Thymus (tissue), 11 donors: ENCODE measurements at regions not wholly inside any gene's neighbourhood (a gene's known extent, or its start where the extent isn't known, plus 50 kb on each side); places are given as distances from the start of the nearest gene placed in this dataset.

Source experiments
- DNase-seq, 9 donors: peaks; one replicate each; pipeline ENCODE4 v3.0.0-alpha.2; 2013; ENCODE audit warnings: low spot score in 9 of 9, low read depth in 6 of 9, missing footprints in 1 of 9
- H3K27ac ChIP-seq, 2 donors: one replicate each; pipeline ENCODE4 v1.5.1; 2013; ENCODE audit warnings: control low read depth in 1 of 2, low read depth in 1 of 2, low read length in 1 of 2, mild to moderate bottlenecking in 1 of 2, moderate library complexity in 1 of 2
- H3K27me3 ChIP-seq, 2 donors: one replicate each; pipeline ENCODE4 v1.5.1; 2013; ENCODE audit warnings: low read length in 1 of 2; ENCODE audit not compliant: control insufficient read depth in 2 of 2, insufficient read depth in 1 of 2
- H3K36me3 ChIP-seq, 2 donors: one replicate each; pipeline ENCODE4 v1.5.1; 2013; ENCODE audit warnings: low read length in 1 of 2, mild to moderate bottlenecking in 1 of 2, moderate library complexity in 1 of 2; ENCODE audit not compliant: control insufficient read depth in 2 of 2, insufficient read depth in 2 of 2
- H3K4me1 ChIP-seq, 2 donors: one replicate each; pipeline ENCODE4 v1.5.1; 2013; ENCODE audit warnings: low read length in 2 of 2; ENCODE audit not compliant: control insufficient read depth in 2 of 2, insufficient read depth in 2 of 2
- H3K4me3 ChIP-seq, 2 donors: one replicate each; pipeline ENCODE4 v1.5.1; 2013; ENCODE audit warnings: low read length in 2 of 2, control low read depth in 1 of 2, mild to moderate bottlenecking in 1 of 2
- H3K9me3 ChIP-seq, 2 donors: one replicate each; pipeline ENCODE4 v1.5.1; 2013; ENCODE audit warnings: low read length in 1 of 2, mild to moderate bottlenecking in 1 of 2; ENCODE audit not compliant: control insufficient read depth in 2 of 2, insufficient read depth in 1 of 2
- WGBS: extraction: QIAGEN DNeasy Blood & Tissue Kit; methylation state at CpG from one replicate; pipeline ENCODE4 v1.1.7; 2013; 5-methylcytosine and 5-hydroxymethylcytosine counted together
- donor health status: healthy.

GRCh38 chr16:82404586-82405315 is 222.0 kb upstream of the CDH13 start:
- no peaks in the 10 kb centered on the region for H3K4me1 ChIP-seq
- WGBS: 83% methylated on average over 3 of the region's 3 CpGs
- no peak overlapping the region for H3K4me3 ChIP-seq
- no peaks in the 10 kb centered on the region for H3K9me3 ChIP-seq
- no peak for DNase-seq
- no peaks in the 10 kb centered on the region for H3K27me3 ChIP-seq
- no peaks in the 10 kb centered on the region for H3K36me3 ChIP-seq
- no peak overlapping the region for H3K27ac ChIP-seq

DNA sequence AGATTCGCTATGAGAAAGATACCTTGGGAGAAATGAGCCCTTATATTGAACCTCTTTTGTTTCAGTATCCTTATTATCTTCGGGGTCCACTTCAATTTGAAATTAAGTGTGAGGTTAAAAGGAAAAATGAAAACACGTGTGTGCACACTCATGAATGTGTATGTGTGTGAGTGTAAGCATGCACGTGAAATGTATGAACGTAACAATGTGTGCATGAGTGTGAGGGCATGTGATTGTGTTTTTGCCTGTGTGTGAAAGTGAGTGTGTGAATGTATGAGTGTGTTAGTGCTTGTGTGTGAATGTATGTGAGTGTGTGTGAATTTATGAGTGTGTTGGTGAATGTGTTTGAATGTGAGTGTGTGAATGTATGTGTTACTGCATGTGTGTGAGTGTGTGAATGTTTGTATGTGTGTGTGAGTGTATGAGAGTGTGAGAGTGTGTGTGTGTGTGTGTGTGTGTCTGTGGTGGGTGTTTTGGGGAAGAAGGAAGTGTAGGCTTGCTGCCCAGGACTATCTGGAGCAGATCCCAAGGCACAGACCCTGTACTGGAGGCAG is 224.0 kb upstream of the CDH13 start:
- WGBS: 95% methylated on average over 5 of the region's 5 CpGs
- H3K27me3 ChIP-seq: no peaks in the 10 kb centered on the region
- no peak overlapping the region for H3K27ac ChIP-seq
- no peaks in the 10 kb centered on the region for H3K4me1 ChIP-seq
- H3K36me3 ChIP-seq: no peaks in the 10 kb centered on the region
- H3K9me3 ChIP-seq: no peaks in the 10 kb centered on the region
- DNase-seq: no peak
- H3K4me3 ChIP-seq: no peak overlapping the region

DNA sequence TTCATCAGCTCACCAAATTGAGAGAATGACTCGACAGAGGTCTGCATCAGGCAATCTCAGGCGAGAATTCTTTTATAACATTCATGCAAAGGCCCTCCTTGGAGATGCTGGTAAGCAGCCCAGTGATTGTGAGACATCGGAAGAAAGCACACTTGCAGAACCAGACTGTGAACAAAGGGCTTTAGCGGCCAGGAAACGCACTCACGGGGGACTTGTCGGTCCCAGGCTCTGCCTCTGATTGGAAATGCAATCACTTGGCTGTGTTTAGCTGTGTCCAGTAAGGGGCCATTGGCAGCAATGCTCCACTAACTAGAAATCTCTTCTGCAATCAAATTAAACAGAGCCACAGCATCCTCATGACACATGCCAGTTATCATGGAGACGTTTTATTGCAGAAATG is 226.7 kb upstream of the CDH13 start:
- H3K4me1 ChIP-seq: no peaks in the 10 kb centered on the region
- H3K27me3 ChIP-seq: no peaks in the 10 kb centered on the region
- 34% methylated on average over 8 of the region's 8 CpGs for WGBS
- no peaks in the 10 kb centered on the region for H3K36me3 ChIP-seq
- DNase-seq: no peak
- no peaks in the 10 kb centered on the region for H3K9me3 ChIP-seq
- no peak overlapping the region for H3K27ac ChIP-seq
- H3K4me3 ChIP-seq: no peak overlapping the region

DNA sequence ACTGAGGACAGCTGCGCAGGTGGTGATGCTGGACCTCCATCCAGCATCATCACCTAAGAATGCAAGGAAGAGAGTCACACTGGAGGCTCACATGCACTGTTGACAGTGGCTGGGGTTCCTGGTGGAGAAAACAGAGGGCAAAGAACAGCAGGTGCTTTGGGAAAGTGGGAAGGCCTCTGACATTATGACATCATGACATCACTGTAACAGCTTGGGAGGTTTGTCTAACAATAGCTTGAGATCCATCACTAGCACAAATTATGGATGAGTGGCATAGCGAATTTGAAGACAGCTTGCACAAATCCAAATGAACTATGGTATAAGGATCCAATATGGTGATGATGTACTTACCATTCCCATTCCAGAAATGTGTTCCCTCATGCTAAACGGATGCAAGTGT is 226.5 kb upstream of the MPHOSPH6 start:
- 93% methylated on average over 3 of the region's 3 CpGs for WGBS
- no peaks in the 10 kb centered on the region for H3K27me3 ChIP-seq
- no peaks in the 10 kb centered on the region for H3K4me1 ChIP-seq
- H3K9me3 ChIP-seq: no peaks in the 10 kb centered on the region
- no peak overlapping the region for H3K27ac ChIP-seq
- DNase-seq: no peak
- no peaks in the 10 kb centered on the region for H3K36me3 ChIP-seq
- no peak overlapping the region for H3K4me3 ChIP-seq

DNA sequence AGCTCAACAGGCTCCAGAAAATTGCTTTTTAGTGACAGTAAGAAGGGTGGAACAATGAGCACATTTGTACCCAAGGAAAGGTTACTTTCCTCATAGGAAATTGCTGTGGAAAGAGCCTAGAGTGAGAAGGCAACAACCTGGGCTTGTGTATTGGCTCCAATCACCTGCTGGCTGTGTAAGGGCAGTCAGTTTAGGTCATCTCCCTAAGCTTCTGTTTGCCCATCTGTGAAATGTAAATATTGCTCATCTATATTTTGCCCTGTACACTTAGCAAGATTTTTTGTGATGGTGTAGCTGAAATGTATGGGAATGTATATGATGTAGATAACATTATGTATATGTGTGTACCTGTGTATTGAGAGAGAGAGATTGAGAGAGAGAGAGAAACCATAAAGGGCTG is 225.2 kb upstream of the MPHOSPH6 start:
- DNase-seq: no peak
- no peaks in the 10 kb centered on the region for H3K9me3 ChIP-seq
- H3K27me3 ChIP-seq: no peaks in the 10 kb centered on the region
- H3K4me3 ChIP-seq: no peak overlapping the region
- no peaks in the 10 kb centered on the region for H3K36me3 ChIP-seq
- H3K4me1 ChIP-seq: no peaks in the 10 kb centered on the region
- no peak overlapping the region for H3K27ac ChIP-seq

- Histone ChIP-seq H3K36me3 (no peaks in the 10 kb centered on the region), H3K27ac (no peak overlapping the region), H3K4me1 (no peaks in the 10 kb centered on the region), H3K27me3 (no peaks in the 10 kb centered on the region), H3K9me3 (no peaks in the 10 kb centered on the region), H3K4me3 (no peak overlapping the region)
- WGBS: 82% methylated on average over 3 of the region's 3 CpGs
- DNase-seq: no peak
Observed at GRCh38 chr16:82391690-82392089, 221.7 kb upstream of the MPHOSPH6 start.

- H3K27me3 ChIP-seq: no peaks in the 10 kb centered on the region
- 92% methylated on average over 7 of the region's 7 CpGs for WGBS
- H3K4me1 ChIP-seq: no peaks in the 10 kb centered on the region
- H3K27ac ChIP-seq: no peak overlapping the region
- H3K9me3 ChIP-seq: no peaks in the 10 kb centered on the region
- DNase-seq: no peak
- no peaks in the 10 kb centered on the region for H3K36me3 ChIP-seq
- H3K4me3 ChIP-seq: no peak overlapping the region
Observed at GRCh38 chr16:82389956-82390650, 220.1 kb upstream of the MPHOSPH6 start.

GRCh38 chr16:82386761-82387160 is 216.7 kb upstream of the MPHOSPH6 start:
- DNase-seq: no peak
- Histone ChIP-seq H3K9me3 (no peaks in the 10 kb centered on the region), H3K4me1 (no peaks in the 10 kb centered on the region), H3K27ac (no peak overlapping the region), H3K27me3 (no peaks in the 10 kb centered on the region), H3K4me3 (no peak overlapping the region), H3K36me3 (no peaks in the 10 kb centered on the region)
- WGBS: 84% methylated on average over 1 of the region's 1 CpG

DNA sequence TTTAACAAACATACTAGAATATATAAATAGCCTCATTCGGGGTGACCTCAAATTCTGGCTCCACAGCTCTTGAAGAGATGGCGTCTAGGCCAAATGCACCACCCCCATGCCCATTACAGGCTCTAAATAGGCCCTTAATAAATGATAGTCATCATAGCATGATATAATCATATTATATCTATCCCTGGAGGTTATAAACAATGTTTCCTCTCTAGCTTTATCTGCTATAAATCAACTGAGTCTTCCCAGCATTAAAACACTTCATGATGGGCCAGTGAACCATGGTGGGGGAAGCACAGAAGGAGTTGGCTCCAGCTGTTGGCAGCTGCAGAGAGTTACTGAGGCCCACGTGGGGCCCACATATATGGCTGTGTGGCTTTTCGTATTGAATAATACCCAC is 214.9 kb upstream of the MPHOSPH6 start:
- H3K27me3 ChIP-seq: no peaks in the 10 kb centered on the region
- WGBS: 87% methylated on average over 4 of the region's 4 CpGs

More for the DNA sequence above, 214.9 kb upstream of the MPHOSPH6 start:
- H3K4me3 ChIP-seq: no peak overlapping the region
- DNase-seq: no peak
- H3K4me1 ChIP-seq: no peaks in the 10 kb centered on the region
- no peaks in the 10 kb centered on the region for H3K9me3 ChIP-seq
- H3K36me3 ChIP-seq: no peaks in the 10 kb centered on the region
- no peak overlapping the region for H3K27ac ChIP-seq
